Inferior parietal cortex (tissue), 1 donor: ENCODE measurements at regions not wholly inside any gene's neighbourhood (a gene's known extent, or its start where the extent isn't known, plus 50 kb on each side); places are given as distances from the start of the nearest gene placed in this dataset.

Source experiments
- DNase-seq: peaks from one replicate; pipeline ENCODE4 v3.0.0-alpha.2; 2016; ENCODE audit errors: extremely low spot score

DNA sequence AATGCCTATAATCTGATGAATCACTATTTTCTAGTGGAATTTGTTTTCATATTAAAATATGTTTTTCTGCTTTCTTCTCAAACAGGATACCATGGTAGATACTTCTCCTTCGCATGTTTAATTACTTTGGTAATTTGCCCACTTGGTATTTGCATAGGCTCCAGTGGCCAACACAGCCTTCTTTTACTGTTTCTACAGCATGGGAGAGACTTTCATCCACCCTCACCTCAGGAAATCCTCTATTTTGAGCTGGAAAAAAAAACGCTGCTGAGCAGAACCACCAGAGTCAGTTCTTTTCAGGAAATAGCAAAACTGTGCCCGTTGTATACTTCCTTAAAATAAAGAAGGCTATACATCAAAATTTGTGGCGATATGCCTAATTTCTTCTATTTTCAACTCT is 213.3 kb downstream of the MDFIC start:
- DNase-seq = no peak

DNA sequence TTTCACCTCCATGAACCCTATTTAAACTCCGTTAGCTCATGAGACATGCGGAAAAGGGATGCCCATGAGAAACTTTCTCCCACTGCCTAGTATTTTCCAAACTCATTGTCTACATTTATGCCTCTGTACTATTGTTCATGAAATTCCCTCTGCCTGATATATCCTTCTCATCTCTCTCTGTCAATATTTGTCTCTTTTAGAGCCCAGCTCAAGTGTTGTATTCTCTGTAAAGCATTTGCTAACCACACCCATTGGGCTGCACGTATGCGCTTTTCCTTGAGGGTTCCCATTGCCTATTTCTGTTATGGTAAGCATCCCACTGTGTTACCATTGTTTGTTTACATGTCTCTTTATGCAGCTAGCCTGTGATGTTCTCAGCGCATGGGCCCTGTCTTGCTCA is 211.4 kb downstream of the MDFIC start:
- no peak for DNase-seq

DNA sequence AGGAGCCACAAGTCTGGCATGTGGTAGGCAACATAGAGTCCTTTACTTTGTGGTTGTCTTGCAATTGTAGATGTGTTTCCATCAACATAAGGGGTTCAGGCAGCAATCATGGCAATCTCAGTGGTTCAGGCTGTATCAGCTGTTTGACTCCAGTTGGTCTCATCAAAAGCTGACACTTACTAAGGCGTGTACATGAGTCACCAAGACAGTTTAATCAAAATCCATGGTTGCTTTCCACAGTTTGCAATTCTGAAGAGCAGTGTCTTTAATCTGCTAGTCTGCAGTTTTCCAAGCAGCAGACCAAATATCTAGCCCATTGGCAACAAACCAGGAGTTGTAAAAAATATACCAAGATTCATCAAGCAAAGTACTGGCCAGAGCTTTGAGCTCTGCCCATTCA is 210.2 kb downstream of the MDFIC start:
- DNase-seq = no peak

DNA sequence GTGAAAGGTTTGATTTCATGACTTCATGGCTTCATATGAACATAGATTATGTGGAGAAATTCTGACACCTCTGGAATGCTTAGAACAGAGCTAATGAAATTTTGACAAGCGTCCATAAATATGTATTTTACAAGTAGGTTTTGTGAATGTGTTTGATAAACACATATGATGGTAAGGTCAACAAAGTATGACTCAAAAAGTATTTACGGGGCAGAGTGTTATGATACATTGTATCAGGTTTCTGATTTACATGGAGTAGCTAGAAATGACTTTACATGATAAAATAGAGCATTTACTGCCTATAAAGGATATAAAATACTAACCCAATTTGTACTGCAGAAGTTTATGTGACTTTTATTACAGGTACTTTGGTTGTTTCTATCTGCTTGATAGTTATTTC is 206.3 kb downstream of the MDFIC start:
- no peak for DNase-seq

DNA sequence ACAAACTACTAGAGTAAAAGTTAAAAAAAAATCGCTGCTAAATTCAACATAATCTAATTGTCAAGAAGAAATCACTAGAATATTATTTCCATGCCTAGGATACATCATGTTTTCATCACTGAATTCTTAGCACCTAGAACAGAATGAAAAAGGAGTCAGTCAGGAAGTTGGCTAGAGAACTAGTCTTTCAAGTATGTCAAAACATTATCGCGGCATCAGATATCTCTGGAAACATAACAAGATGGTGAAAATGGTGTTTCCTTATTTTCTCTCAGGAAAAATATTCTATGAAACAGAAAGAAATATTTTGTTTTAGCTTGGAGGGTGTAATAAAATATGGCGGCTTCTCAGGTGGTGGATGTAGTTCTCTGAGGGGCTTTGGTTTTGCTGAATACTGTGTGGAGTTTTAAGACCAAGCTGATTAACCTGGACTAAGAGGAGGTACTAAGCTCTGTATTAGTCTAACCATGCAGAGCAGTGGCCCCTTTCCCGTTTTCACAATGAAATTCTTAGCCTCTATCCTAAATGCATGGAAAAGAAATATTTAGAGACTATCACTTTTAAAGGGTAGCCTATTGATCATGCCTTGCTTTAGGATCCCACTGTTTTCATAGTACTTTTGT is 205.6 kb downstream of the MDFIC start:
- DNase-seq = no peak

DNA sequence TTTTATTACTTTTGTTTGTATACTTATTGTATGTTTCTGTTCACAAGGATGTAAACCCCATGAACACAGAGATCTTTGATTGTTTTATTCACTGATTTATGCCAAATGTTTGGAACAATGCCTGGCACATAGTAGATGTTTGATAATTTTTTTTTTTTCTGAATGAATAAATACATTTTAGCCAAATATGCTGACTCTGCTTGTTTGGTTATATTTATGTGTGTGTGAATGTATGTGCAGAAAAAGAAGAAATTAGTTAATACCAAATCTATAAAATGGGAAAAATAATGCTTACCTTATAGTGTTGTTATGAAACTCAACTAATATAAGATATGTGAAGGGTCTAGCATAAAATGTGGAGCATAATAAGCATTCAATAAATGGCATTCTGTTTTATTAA is 203.9 kb downstream of the MDFIC start:
- DNase-seq = no peak

DNA sequence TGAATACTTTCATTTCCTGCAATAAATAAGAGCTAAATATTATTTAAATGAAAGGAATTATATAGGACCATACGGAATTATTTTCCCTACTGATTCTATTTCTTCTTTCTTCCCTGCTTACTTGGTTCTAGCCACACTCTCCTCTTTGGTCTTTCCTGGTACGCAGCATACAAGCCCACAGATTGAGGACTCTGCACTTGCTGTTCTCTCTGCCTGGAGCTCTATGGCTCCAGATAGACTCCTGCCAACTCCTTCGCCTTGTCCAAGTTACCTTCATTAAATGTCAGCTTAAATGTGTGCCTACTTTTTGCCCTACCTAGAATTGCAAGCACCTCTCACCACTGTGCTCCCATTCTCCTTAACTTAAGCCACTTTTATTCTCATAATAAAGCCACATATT is 203.4 kb downstream of the MDFIC start:
- no peak for DNase-seq

DNA sequence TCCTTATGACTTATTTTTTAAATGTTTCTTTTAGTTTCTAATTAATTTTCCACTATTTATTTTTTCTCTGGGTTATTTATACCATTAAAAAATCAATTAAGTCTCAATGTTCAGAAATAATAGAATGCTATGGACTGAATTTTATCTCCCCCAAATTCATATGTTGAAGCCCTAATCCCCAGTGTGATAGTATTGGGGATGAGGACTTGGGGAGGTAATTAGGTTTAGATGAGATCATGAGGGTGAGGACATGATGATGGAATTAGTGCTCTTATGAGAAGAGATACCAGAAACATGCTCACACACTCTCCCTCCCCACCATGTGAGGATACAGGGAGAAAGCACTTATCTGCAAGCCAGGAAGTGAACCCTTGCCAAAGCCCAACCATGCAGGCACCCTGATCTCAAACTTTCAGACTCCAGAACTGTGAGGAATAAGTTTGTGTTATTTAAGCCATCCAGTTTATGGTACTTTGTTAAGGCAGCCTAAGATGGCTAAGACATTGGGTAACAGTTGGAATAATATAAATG is 202.6 kb downstream of the MDFIC start:
- DNase-seq = no peak

DNA sequence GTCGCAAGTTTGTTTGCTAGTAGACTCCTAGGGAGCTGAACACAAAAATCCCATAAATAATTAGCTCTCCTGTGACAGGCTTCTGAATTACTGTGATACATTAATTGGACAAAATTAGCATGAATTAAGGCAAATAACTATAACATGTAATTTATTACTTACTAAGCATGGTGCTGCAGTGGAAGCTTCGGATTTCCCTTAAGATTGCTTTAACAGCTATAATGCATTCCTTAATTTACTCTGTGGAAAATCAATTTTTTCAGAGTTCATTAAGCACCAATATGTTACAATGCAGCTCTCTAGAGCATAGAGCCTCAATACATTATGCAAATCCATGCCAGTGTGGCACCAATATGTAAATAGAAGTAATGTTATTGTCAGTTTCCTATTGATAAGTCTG is 201.5 kb downstream of the MDFIC start:
- DNase-seq = no peak

DNA sequence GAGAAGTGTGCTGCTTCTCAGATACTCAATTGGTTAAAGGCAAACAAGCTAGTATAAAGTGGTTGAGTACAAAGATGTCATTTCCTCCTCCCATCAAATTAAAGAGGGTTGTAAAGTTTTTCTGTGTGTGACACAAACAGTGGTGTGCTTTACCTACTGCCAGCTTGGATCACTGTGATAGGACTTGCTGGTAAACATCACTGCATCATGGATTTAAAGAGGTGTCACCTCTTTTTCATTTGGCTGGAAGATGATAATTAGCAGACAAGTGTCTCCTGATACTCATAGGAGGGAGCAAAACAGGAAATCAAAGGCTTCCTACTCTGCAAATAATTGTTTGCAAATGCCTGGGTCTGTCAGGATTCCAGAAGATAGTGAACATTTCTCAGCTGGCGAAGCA is 200.5 kb downstream of the MDFIC start:
- no peak for DNase-seq

DNA sequence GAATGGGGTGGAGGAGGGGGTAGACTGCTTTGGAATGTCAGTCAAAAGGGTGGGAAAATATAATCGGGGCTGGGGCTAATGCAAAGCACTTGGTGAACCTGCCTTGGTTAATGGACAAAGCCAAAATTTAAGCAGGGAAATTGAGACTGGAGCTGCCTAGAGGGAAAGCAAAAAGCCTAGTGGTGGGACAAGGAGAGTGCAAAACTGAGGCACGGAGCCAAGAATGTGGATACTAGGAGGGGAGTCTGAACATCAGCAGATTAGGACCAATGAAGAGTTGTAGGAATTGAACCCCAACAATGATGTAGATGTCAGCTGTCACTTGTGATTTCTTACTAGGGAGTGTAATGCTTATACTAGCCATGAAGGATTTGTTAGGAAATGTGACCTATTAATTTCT is 195.9 kb downstream of the MDFIC start:
- DNase-seq = no peak

DNA sequence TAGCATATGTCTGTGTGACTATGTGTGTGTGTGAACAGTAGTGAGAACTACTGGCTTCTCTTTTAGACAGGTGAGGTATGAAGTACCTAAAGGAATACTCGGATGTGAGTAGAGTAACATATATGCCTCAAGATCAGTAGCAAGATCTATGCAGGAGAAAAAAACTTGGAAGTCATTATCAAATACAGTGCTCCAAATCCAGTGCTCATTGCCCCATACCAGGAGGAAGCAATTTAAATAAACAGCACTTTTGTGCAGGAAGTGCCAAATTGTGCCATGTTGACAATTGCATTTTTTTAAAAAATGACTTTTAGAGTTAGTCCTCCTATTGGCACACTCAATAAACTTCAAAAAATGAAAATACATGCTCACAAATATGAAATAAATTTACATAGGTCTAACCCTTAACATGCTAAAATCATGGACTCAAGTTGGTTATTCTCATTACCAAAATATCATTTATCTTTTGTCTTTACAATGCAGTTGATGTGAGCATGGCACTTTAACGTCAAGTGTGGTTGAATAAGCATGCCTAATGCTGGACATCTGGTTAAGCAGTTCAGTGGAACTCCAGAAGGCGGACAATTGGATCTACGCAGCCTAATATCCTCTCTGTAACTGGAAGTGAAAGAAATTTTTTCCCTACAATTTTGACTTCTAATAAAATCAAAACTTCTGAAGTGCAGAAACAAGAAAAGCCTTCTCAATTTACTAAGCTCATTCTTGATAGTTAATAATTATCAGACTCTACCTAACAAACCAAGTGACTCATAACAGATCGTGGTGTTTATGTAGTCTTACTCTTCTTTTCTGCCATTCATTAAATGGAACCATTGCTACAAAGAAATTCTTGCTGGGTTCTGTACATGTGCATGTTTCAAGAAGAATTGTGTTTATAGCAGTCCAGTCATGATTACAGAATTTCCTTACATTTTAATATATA is 195.2 kb downstream of the MDFIC start:
- DNase-seq = no peak

DNA sequence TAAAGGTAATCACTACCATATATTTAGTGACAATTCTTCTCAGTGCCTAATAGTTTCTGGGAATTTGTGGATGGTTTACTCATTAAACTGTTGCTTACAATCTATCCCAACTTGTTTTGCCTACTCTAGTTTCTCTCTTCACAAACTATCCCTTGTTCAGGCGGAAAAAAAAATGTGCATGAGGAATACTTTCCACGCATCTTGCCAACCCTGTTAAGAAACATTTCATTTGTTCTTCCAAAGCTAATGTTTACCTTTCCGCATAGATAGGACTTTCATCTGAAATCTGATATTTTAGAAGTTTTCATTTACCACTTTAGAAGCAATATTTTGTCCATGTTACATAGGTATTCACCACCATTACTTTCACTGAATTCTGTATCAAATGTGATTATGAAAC is 191.9 kb downstream of the MDFIC start:
- no peak for DNase-seq

DNA sequence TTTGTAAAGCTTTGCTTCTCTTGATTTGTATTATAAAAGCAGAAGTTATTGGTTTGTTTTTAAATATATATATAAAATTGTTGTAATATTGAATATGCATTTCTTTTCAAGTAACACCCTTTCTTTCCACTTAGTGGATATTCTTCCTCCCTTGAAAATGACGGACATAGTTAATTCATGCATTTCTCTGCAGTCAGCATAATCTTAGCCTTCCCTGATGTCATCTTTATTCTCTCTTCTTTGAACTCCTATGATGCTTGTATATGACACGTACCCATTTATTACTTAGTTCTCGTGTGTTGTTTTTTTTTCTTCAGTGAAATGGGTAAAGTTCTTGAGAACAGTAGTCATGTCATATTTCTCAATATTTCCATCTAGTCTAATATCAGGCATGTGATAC is 191.2 kb downstream of the MDFIC start:
- no peak for DNase-seq

DNA sequence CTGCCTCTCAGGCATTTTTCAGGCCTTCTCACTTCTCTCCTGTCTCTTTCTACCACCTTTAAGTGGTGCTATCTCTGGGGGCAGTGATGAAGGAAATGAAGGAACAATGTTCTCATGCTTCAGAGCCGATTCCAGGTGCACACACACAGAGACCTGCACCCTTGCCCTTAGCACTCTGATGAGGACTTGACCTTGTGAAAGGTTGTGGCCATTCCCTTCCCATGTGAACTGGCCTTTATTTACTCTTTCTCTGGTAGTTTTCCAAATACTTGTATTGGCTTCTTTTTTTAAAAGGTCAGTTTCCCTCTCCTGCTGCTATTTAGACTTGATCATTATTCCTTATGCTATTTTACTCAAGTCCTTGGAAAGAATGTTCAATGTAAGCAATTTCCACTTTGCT is 188.6 kb downstream of the MDFIC start:
- DNase-seq = no peak

DNA sequence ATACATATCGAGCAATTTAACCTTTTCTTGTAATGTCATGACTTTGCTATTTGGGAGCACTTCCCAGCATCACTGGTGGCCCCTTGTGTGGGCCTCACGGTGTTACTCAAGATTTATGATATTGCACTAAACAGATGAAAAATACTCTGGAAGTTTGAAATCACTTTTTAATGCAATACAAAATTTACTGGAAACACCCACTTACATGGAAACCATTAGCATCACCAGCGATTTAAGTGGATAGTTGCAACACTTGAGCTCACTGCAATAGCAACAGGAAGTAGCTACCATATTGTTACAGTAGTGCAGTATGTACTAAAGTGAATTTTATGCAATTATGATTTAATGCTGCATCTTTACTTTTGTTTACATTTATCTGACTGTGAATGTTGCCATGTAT is 184.4 kb downstream of the MDFIC start:
- no peak for DNase-seq

DNA sequence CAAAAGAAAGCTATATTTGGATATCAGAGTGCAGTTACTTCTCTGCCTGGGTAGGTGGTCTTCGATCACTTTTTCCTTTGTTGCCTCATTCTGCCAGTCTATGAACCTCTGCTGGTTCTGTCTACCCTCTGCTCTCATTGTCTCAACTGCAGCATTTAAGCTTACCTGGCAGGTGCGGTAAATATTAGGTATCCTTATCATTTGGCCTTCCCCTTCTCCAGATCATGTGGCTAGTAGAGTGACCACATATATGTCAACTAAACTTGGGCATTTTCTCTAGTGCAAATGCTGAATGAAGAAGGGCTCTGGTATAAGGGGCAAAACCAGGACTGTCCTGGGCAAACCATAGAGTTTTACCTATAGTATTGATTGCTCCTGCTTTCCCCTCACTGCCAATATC is 180.8 kb downstream of the MDFIC start:
- no peak for DNase-seq

DNA sequence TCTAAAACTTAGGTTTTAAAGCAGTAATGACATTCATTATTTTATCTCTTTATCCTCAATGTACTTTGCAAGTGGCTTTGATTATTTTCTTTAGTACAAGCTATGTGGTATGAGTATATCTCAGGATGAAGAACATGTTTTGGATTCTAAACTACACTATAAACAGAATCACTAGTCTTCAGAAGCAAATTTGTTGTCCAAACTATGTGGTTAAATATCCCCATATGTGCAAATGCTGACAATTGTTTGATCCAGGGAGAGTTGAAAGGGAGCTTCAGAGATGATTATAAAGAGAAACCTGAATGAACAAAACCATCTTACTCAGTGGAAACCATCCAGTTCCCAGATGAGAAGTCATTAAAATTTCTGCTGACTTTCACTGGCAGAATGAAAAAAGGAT is 179.3 kb downstream of the MDFIC start:
- DNase-seq = no peak

DNA sequence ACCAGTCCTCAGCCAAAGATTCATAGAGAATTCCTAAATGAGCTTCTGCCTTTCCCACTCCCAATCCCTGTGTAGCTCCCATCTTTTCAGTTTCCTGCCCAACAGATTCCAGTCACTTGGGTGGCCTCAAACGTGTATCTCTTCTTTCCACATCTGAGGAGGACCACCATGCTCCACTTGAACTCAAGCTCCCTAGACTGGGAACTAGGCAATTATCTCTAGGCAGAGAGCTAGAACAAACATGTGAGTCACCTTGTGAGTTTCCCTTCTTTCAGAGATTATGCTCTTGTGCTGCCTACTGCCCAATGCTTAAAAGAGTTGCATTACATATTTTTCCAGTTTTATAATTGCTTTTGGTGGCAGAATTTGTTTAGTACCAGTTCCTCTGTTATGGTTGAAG is 178.0 kb downstream of the MDFIC start:
- no peak for DNase-seq

DNA sequence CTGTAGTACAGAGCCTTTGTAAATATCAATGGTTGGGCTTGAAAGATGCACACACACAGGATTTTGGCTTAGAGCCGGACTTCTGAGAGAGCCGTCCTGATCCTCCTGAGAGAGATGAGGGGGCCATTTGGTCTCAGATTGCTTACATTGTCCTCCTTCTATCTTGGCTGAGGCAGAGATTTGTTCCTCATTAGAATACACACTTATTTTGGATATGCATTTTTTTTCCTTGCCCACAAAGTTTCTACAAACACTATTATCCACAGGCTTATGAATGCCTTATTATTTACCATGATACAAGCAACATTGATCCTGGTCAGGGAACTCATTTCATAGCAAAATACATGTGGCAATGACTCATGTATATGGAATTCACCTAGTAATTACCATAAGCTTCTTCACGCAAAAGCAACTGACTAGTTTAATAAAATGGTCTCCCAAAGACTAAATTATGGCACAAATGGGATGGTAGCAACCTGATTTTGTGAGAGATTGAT is 175.3 kb downstream of the MDFIC start:
- no peak for DNase-seq

DNA sequence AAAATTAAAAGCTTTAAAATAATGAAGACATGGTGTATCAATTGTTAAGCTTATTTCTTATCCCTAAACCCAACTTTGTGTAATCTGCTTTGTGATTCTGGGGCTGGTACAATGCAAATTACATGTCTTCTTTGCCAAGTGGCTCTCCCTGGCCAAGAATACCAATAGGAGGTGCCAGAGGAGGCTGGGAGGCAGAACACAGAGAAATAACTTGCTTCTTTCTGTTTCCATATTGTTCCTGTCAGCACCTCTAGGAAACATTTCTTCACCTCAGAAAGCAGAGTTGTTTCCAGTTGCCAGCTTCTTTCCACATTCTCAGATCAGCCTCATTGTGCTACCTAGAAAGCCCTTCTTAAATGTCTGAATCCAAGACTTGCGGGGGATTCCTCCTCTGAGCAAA is 174.4 kb downstream of the MDFIC start:
- peak; percentile 10 for DNase-seq

DNA sequence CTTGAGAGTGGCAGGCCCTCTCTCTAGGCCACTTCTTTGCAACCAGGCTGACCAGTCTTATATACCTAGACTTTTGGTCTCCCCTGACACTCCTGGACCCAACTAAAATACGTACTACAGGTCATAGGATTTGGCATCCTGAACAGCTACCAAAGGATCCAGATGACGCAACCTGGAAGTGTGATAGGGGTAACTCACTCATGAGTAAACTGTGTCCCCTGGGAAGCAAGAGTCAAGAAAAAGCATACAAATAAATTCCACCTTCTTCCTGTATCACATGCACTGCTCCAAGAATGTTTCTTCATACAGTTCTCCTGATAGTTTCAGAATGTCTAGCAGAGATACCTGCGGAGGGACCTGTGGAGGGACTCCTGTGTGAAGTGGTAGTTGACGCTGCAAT is 172.3 kb downstream of the MDFIC start:
- no peak for DNase-seq

DNA sequence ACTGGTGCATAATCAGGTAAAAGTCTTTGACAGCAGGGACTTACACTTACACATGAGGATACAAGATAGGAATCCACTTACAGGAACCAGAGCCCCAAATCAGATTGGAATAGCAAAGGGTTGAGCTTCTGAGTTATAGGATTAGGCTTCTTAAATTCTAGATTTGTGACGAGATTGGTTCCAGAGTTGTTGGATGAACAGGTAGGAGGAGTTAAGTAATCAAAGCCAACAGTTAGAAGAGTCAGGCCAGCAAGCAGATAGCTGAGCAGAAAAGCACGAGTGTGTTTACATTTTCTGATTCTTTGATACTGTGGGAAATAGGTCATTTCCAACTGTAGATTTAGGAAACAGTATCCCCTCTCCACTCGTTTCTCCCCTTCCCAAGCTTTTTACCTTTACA is 167.0 kb downstream of the MDFIC start:
- DNase-seq = no peak
